Heart left ventricle (tissue), 16 donors: ENCODE measurements at regions not wholly inside any gene's neighbourhood (a gene's known extent, or its start where the extent isn't known, plus 50 kb on each side); places are given as distances from the start of the nearest gene placed in this dataset.
A peak's percentile ranks its signal among the peaks of the same experiment; 100 is the strongest.

Source experiments
- ATAC-seq, 4 donors: fragments of 200-7000 bp; cut with Tn5 transposase; one replicate each; pipeline ENCODE4 v1.9.1; 2020 to 2022; ENCODE audit warnings: moderate library complexity in 4 of 4, mild to moderate bottlenecking in 3 of 4, moderate number of reproducible peaks in 1 of 4
- DNase-seq, 5 donors: peaks; one replicate each; pipeline ENCODE4 v3.0.0-alpha.2; 2020
- H3K27ac ChIP-seq, 12 donors: fragments of 200-600 bp; sonication (generic) in 4 of 12; one replicate each; pipeline versions ENCODE4 v1.5.0 to v1.8.0; 2016 to 2022; ENCODE audit warnings: mild to moderate bottlenecking in 2 of 12
- H3K27me3 ChIP-seq, 9 donors: fragments of 200-600 bp; sonication (generic) in 2 of 9; one replicate each; pipeline versions ENCODE4 v1.5.1 to v1.8.0; 2016 to 2022; ENCODE audit warnings: mild to moderate bottlenecking in 3 of 9
- H3K36me3 ChIP-seq, 9 donors: fragments of 200-600 bp; sonication (generic) in 2 of 9; one replicate each; pipeline versions ENCODE4 v1.5.0 to v1.8.0; 2018 to 2022; ENCODE audit warnings: mild to moderate bottlenecking in 2 of 9
- H3K4me1 ChIP-seq, 12 donors: fragments of 200-600 bp; sonication (generic) in 4 of 12; one replicate each; pipeline versions ENCODE4 v1.5.0 to v1.8.0; 2016 to 2022; ENCODE audit warnings: mild to moderate bottlenecking in 3 of 12
- H3K4me3 ChIP-seq, 12 donors: fragments of 200-600 bp; sonication (generic) in 4 of 12; one replicate each; pipeline versions ENCODE4 v1.5.0 to v1.8.0; 2017 to 2022; ENCODE audit warnings: mild to moderate bottlenecking in 9 of 12, moderate library complexity in 4 of 12
- H3K9me3 ChIP-seq, 12 donors: fragments of 200-600 bp; sonication (generic) in 4 of 12; one replicate each; pipeline versions ENCODE4 v1.5.0 to v1.8.0; 2016 to 2022; ENCODE audit warnings: mild to moderate bottlenecking in 1 of 12
- POLR2A ChIP-seq, 2 donors: fragments of 450-650 bp; IDR thresholded peaks; one replicate each; pipeline ENCODE4 v1.6.1; 2017; ENCODE audit warnings: antibody characterized with exemption in 2 of 2, mild to moderate bottlenecking in 2 of 2, moderate library complexity in 2 of 2
- WGBS, 4 donors: extraction: QIAGEN DNeasy Blood & Tissue Kit in 2 of 4; methylation state at CpG; one replicate each; pipeline versions ENCODE4 v1.1.5 to v1.1.7; 2013 to 2018; 5-methylcytosine and 5-hydroxymethylcytosine counted together
- intact Hi-C, 10 donors: fragments of 100-400 bp; cut with DNase I; formaldehyde crosslinking; loops; one replicate each; pipeline versions ENCODE4 v1.11.1 to v1.14.2; 2022
- TF ChIP-seq, protein P1 (sequence below), 12 donors: fragments of 200-600 bp; sonication (generic) in 4 of 12; IDR thresholded peaks; one replicate each; pipeline versions ENCODE4 v1.5.0 to v1.8.0; 2018 to 2022; ENCODE audit warnings: antibody characterized with exemption in 12 of 12, mild to moderate bottlenecking in 5 of 12
- donor health status: ischemic (EF 13 %, LVEDD 7.1; RV severe dilation, severe dysfunction).
- donor health status: healthy with polysubstance abuse.
- donor health status: DM: no; HTN: yes; CAD: no.
- donor health status: DM: no; HTN: no; CAD: no.
- donor health status: ischemic (EF 25% LVEDD 6.9; RV normal size, moderate dysfunction).
- donor health status: ischemic (EF 25% LVEDD 5.7; RV mildly dilated, moderate dysfunction).
- donor health status: healthy.
- donor health status: DM: yes; HTN: yes; CAD: no.
- donor health status: ischemic (EF 35%, LVEDD 5.7; RV mildly dilated, moderate dysfunction).
- donor health status: nonischemic (EF 11% LVEDD 7.7; RV severe dilation, severe dysfunction).
- donor health status: DM: yes; HTN: yes; CAD: no.
- donor health status: PGD.
- donor health status: ischemic (EF 29% LVEDD 5.4; RV normal size, mild dysfunction).
- donor health status: nonischemic (EF 23%, LVEDD 6.1; RV moderate dilation, normal function).

GRCh38 chr5:111596705-111597104 lies 84.4 kb upstream of the STARD4 start:
- Histone ChIP-seq H3K27me3 (no peaks in the 10 kb centered on the region), H3K27ac (no peak overlapping the region), H3K36me3 (no peaks in the 10 kb centered on the region), H3K9me3 (no peaks in the 10 kb centered on the region), H3K4me1 (no peaks in the 10 kb centered on the region), H3K4me3 (no peak overlapping the region)
- DNase-seq (peak in 1 of 5 donors; percentile 54), ATAC-seq (no peak)
- 95 to 98% (median 97%) methylated on average over 4 to 5 of the region's 5 CpGs for WGBS, 4 donors
- intact Hi-C loops = no loop called here
- TF ChIP-seq, protein P1, sequence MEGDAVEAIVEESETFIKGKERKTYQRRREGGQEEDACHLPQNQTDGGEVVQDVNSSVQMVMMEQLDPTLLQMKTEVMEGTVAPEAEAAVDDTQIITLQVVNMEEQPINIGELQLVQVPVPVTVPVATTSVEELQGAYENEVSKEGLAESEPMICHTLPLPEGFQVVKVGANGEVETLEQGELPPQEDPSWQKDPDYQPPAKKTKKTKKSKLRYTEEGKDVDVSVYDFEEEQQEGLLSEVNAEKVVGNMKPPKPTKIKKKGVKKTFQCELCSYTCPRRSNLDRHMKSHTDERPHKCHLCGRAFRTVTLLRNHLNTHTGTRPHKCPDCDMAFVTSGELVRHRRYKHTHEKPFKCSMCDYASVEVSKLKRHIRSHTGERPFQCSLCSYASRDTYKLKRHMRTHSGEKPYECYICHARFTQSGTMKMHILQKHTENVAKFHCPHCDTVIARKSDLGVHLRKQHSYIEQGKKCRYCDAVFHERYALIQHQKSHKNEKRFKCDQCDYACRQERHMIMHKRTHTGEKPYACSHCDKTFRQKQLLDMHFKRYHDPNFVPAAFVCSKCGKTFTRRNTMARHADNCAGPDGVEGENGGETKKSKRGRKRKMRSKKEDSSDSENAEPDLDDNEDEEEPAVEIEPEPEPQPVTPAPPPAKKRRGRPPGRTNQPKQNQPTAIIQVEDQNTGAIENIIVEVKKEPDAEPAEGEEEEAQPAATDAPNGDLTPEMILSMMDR (IDR thresholded peaks at IDR 0.05) = no peak
- TF ChIP-seq POLR2A (IDR thresholded peaks at IDR 0.05) = no peak

DNA sequence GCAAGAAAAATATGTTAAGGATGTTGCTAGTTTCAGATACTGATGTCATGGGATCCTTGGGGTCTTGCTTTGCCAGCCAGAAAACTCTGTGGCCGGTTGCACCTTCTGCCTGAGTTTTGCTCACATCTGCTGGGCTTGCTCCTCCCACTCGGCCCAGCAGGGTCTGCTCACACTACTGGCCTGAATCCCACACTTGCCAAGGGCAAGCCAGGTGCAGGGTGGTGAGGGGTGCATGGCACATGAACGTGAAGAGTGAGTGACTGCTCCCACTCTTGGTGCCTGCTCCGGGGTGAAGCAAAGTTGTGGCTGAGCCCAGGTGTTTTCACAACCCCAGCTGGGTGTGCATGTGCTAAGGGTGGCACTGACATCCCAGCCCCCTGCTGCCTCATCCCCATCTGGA lies 83.1 kb upstream of the STARD4 start:
- H3K36me3 ChIP-seq = no peaks in the 10 kb centered on the region
- no peak for DNase-seq
- no peak for ATAC-seq
- no peaks in the 10 kb centered on the region for H3K9me3 ChIP-seq
- H3K27ac ChIP-seq = no peak overlapping the region
- H3K4me3 ChIP-seq = no peak overlapping the region
- intact Hi-C loops = no loop called here
- TF ChIP-seq POLR2A (IDR thresholded peaks at IDR 0.05) = no peak
- TF ChIP-seq, protein P1 (IDR thresholded peaks at IDR 0.05) = no peak
- 65 to 91% (median 72%) methylated on average over 3 to 4 of the region's 4 CpGs for WGBS, 4 donors
- no peaks in the 10 kb centered on the region for H3K27me3 ChIP-seq
- no peaks in the 10 kb centered on the region for H3K4me1 ChIP-seq

GRCh38 chr5:111589316-111589715 lies 77.0 kb upstream of the STARD4 start:
- Histone ChIP-seq H3K4me3 (no peak overlapping the region), H3K27me3 (no peaks in the 10 kb centered on the region), H3K27ac (no peak overlapping the region), H3K4me1 (peaks cover 0 to 14% (median 3%) of the 10 kb centered on the region in 12 donors), H3K36me3 (no peaks in the 10 kb centered on the region), H3K9me3 (no peaks in the 10 kb centered on the region)
- TF ChIP-seq POLR2A (IDR thresholded peaks at IDR 0.05) = no peak
- TF ChIP-seq, protein P1 (IDR thresholded peaks at IDR 0.05) = no peak
- ATAC-seq (peak in 1 of 4 donors; percentile 34), DNase-seq (no peak)
- WGBS, 4 donors = 24 to 46% (median 42%) methylated on average over 1 of the region's 1 CpG
- intact Hi-C loops = no loop called here

GRCh38 chr5:111587728-111588127 lies 75.4 kb upstream of the STARD4 start:
- H3K27me3 ChIP-seq = no peaks in the 10 kb centered on the region
- H3K36me3 ChIP-seq = no peaks in the 10 kb centered on the region
- DNase-seq (no peak), ATAC-seq (no peak)
- TF ChIP-seq POLR2A (IDR thresholded peaks at IDR 0.05) = no peak
- TF ChIP-seq, protein P1 (IDR thresholded peaks at IDR 0.05) = no peak
- intact Hi-C loops = no loop called here
- H3K27ac ChIP-seq = no peak overlapping the region
- H3K9me3 ChIP-seq = no peaks in the 10 kb centered on the region
- peaks cover 0 to 27% (median 10%) of the 10 kb centered on the region in 12 donors for H3K4me1 ChIP-seq
- H3K4me3 ChIP-seq = no peak overlapping the region
